ENCODE measurements at regions not wholly inside any gene's neighbourhood (a gene's known extent, or its start where the extent isn't known, plus 50 kb on each side); places are given as distances from the start of the nearest gene placed in this dataset.

DNA sequence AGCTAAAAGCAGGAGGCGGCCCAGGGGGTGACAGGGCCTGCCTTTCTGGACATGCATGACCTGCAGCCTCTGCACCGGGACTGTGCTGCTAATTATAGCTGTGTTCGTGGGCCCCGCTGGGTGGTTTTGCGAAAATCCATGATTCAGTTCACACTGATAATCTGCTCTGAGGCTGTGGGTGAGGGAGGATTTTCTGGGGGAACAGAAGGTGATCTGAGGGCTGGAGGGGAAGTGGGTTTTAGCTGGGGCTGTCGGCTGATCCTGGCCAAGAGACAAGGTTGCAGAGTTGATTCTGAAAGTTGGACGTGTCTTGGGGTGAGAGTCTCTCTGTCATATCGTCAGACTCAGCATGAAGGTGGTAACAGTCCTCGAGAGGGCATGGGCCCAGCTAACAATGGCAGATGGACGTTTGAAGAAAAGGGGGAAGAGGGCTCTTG is 187.5 kb upstream of the ZNF469 start:
- TF ChIP-seq, protein P1, sequence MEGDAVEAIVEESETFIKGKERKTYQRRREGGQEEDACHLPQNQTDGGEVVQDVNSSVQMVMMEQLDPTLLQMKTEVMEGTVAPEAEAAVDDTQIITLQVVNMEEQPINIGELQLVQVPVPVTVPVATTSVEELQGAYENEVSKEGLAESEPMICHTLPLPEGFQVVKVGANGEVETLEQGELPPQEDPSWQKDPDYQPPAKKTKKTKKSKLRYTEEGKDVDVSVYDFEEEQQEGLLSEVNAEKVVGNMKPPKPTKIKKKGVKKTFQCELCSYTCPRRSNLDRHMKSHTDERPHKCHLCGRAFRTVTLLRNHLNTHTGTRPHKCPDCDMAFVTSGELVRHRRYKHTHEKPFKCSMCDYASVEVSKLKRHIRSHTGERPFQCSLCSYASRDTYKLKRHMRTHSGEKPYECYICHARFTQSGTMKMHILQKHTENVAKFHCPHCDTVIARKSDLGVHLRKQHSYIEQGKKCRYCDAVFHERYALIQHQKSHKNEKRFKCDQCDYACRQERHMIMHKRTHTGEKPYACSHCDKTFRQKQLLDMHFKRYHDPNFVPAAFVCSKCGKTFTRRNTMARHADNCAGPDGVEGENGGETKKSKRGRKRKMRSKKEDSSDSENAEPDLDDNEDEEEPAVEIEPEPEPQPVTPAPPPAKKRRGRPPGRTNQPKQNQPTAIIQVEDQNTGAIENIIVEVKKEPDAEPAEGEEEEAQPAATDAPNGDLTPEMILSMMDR (IDR thresholded peaks at IDR 0.05; ENCODE audit: low read depth, low read length), result no peak
- no peak for TF ChIP-seq EZH2phosphoT487 (IDR thresholded peaks at IDR 0.05; ENCODE audit: low read depth)
